Glutamatergic neuron (in vitro differentiated cells): ENCODE measurements at regions not wholly inside any gene's neighbourhood (a gene's known extent, or its start where the extent isn't known, plus 50 kb on each side); places are given as distances from the start of the nearest gene placed in this dataset.

Experiments
- DNase-seq: peaks from one replicate; pipeline ENCODE4 v3.0.0; 2022
- H3K27ac Mint-ChIP-seq: one replicate; pipeline ENCODE4 v1.8.0; 2020; ENCODE audit warnings: mild to moderate bottlenecking, mixed read lengths, inconsistent platforms; ENCODE audit not compliant: unreplicated experiment
- H3K27me3 Mint-ChIP-seq: one replicate; pipeline ENCODE4 v1.8.0; 2020; ENCODE audit warnings: mild to moderate bottlenecking, moderate library complexity, mixed read lengths, inconsistent platforms; ENCODE audit not compliant: unreplicated experiment
- H3K36me3 Mint-ChIP-seq: one replicate; pipeline ENCODE4 v1.8.0; 2020; ENCODE audit warnings: mild to moderate bottlenecking, mixed read lengths, inconsistent platforms; ENCODE audit not compliant: unreplicated experiment
- H3K4me1 Mint-ChIP-seq: one replicate; pipeline ENCODE4 v1.8.0; 2020; ENCODE audit warnings: mild to moderate bottlenecking, low read depth, mixed read lengths, inconsistent platforms; ENCODE audit not compliant: unreplicated experiment
- H3K4me3 Mint-ChIP-seq: one replicate; pipeline ENCODE4 v1.8.0; 2020; ENCODE audit warnings: mild to moderate bottlenecking, mixed read lengths, inconsistent platforms; ENCODE audit not compliant: unreplicated experiment
- H3K9me3 Mint-ChIP-seq: one replicate; pipeline ENCODE4 v1.8.0; 2020; ENCODE audit warnings: mild to moderate bottlenecking, moderate library complexity, mixed read lengths, inconsistent platforms; ENCODE audit not compliant: unreplicated experiment
- TF ChIP-seq, protein P1 (sequence below): fragments of 200-600 bp; sonication (generic); IDR thresholded peaks from one replicate; pipeline ENCODE4 v1.5.0; 2021; ENCODE audit not compliant: partially characterized antibody, unreplicated experiment

DNA sequence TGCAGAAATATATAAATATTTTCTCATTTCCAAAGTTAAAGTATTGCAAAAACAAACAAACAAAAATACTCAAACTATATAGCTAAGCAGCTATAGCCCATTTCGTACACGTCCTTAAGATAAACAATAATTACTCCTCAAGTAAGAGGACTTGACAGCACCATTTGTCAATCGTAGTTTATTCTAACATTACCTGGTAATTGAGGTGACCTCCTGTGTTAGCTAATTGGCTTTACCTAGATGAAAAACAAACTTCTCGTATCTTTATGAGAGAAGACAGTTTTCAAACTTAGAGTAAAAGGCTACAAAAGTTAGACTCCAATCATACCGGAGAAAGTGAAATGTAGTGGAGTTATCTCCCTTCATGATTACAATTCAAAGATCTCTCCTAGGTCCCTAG lies 1876.1 kb upstream of the PCDH20 start:
- H3K4me3 Mint-ChIP-seq, result no peak overlapping the region
- DNase-seq, result no peak
- H3K27ac Mint-ChIP-seq, result no peak overlapping the region
- no peaks in the 10 kb centered on the region for H3K27me3 Mint-ChIP-seq
- H3K9me3 Mint-ChIP-seq, result peaks cover 2% of the 10 kb centered on the region
- H3K36me3 Mint-ChIP-seq, result no peaks in the 10 kb centered on the region
- H3K4me1 Mint-ChIP-seq, result no peaks in the 10 kb centered on the region
- TF ChIP-seq, protein P1, sequence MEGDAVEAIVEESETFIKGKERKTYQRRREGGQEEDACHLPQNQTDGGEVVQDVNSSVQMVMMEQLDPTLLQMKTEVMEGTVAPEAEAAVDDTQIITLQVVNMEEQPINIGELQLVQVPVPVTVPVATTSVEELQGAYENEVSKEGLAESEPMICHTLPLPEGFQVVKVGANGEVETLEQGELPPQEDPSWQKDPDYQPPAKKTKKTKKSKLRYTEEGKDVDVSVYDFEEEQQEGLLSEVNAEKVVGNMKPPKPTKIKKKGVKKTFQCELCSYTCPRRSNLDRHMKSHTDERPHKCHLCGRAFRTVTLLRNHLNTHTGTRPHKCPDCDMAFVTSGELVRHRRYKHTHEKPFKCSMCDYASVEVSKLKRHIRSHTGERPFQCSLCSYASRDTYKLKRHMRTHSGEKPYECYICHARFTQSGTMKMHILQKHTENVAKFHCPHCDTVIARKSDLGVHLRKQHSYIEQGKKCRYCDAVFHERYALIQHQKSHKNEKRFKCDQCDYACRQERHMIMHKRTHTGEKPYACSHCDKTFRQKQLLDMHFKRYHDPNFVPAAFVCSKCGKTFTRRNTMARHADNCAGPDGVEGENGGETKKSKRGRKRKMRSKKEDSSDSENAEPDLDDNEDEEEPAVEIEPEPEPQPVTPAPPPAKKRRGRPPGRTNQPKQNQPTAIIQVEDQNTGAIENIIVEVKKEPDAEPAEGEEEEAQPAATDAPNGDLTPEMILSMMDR, result no peak

DNA sequence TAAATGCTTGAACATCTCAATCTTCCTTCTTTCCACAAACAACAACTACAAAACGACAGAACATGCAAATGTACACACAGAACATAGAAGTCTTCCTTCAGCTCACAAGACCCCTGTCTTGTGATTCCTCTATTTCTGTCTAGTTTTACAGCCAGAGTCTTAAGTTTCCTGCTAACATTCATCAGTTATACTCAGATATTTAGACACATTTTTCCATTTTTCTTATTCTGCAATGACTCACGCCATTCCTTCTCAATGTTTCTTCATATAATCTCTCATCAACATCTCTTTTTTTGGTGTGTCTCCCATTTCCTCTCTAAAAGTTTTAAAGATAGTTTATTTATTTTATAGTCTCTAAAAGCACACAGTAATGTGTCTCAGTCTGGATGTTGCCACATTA lies 1872.9 kb upstream of the PCDH20 start:
- DNase-seq, result no peak
- H3K36me3 Mint-ChIP-seq, result no peaks in the 10 kb centered on the region
- H3K27me3 Mint-ChIP-seq, result no peaks in the 10 kb centered on the region
- peaks cover 2% of the 10 kb centered on the region for H3K9me3 Mint-ChIP-seq
- H3K4me1 Mint-ChIP-seq, result no peaks in the 10 kb centered on the region
- no peak overlapping the region for H3K4me3 Mint-ChIP-seq
- no peak overlapping the region for H3K27ac Mint-ChIP-seq
- TF ChIP-seq, protein P1, result no peak

DNA sequence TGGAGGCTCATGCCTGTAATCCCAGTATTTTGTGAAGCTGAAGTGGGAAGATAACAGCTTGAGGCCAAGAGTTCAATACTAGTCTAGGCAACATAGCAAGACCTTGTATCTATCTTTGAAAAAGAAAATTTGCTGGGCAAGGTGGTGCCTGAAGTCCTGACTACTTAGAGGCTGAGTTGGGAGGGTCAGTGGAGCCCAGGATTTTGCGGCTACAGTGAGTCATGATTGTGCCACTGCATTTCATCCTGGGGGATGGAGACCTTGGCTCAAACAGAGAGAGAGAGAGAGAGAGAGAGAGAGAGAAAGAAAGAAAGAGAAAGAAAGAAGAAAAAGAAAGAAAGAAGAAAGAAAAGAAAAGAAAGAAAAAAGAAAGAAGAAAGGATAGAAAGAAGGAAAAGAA lies 1872.3 kb upstream of the PCDH20 start:
- H3K27ac Mint-ChIP-seq, result no peak overlapping the region
- TF ChIP-seq, protein P1, result no peak
- H3K36me3 Mint-ChIP-seq, result no peaks in the 10 kb centered on the region
- H3K4me3 Mint-ChIP-seq, result no peak overlapping the region
- H3K9me3 Mint-ChIP-seq, result peaks cover 2% of the 10 kb centered on the region
- DNase-seq, result no peak
- H3K27me3 Mint-ChIP-seq, result no peaks in the 10 kb centered on the region
- no peaks in the 10 kb centered on the region for H3K4me1 Mint-ChIP-seq

DNA sequence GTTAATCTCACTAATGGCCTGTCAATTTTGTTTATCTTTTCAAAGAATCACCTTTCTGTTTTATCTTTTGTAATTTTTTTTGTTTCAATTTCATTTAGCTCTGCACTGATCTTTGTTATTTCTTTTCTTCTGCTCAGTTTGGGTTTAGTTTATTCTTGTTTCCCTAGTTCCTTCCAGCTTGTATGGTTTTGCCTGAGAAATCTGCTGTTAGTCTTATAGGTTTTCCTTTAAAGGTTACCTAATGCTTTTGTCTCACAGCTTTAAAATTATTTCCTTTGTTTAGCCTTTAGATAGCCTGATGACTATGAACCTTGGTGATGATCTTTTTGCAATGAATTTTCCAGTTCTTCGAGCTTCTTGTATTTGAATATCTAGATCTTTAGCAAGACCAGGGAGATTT lies 1869.8 kb upstream of the PCDH20 start:
- no peak overlapping the region for H3K4me3 Mint-ChIP-seq
- H3K36me3 Mint-ChIP-seq, result no peaks in the 10 kb centered on the region
- no peak overlapping the region for H3K27ac Mint-ChIP-seq
- no peaks in the 10 kb centered on the region for H3K4me1 Mint-ChIP-seq
- H3K27me3 Mint-ChIP-seq, result no peaks in the 10 kb centered on the region
- H3K9me3 Mint-ChIP-seq, result peaks cover 2% of the 10 kb centered on the region
- TF ChIP-seq, protein P1, result no peak
- no peak for DNase-seq

DNA sequence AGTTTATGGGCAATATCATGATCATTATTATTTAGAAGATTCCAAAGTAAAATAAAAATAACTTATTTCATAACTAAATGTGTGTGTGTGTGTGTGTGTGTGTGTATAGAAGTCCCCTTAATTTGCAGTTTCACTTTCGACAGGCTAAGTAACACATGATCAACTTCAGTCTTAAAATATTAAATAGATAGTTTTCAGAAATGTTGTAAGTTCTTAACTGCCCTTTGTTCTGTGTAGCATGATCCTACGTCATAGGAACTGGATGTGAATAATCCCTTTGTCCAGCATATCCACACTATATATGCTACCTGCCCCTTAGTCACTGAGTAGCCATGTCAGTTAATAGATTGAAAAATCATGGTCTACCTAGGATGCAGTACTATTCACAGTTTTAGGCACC lies 1863.5 kb upstream of the PCDH20 start:
- DNase-seq, result no peak
- Mint-ChIP-seq H3K27ac (no peak overlapping the region), H3K4me3 (no peak overlapping the region), H3K36me3 (no peaks in the 10 kb centered on the region), H3K9me3 (no peaks in the 10 kb centered on the region), H3K27me3 (no peaks in the 10 kb centered on the region), H3K4me1 (no peaks in the 10 kb centered on the region)
- TF ChIP-seq, protein P1, result no peak
